ENCODE measurements at regions not wholly inside any gene's neighbourhood (a gene's known extent, or its start where the extent isn't known, plus 50 kb on each side); places are given as distances from the start of the nearest gene placed in this dataset.
"Not testable (repeated sequence)": the region's sequence is repeated elsewhere in the genome, so short reads cannot be mapped to it uniquely, and the experiment has no call there.

- H3K9me3 ChIP-seq, result no peaks in the 10 kb centered on the region
- peaks cover 0 to 19% (median 9%) of the 10 kb centered on the region in 4 donors for H3K4me1 ChIP-seq
- no peaks in the 10 kb centered on the region for H3K36me3 ChIP-seq
- H3K4me3 ChIP-seq, result no peak overlapping the region
- TF ChIP-seq EP300 (IDR thresholded peaks at IDR 0.05), result no peak
- no peak for TF ChIP-seq POLR2AphosphoS5 (IDR thresholded peaks at IDR 0.05)
- TF ChIP-seq POLR2A (IDR thresholded peaks at IDR 0.05; ENCODE audit: low read depth), result no peak
- peak; percentile 79 to 86 (median 83) for TF ChIP-seq CTCF (IDR thresholded peaks at IDR 0.05)
- 42% methylated on average over 14 of the region's 14 CpGs for WGBS
- no peaks in the 10 kb centered on the region for H3K27me3 ChIP-seq
- peak; percentile 91 for DNase-seq (ENCODE audit: extremely low spot score)
- intact Hi-C loops (cut with DNase I), result loop anchor here (5.0 to 10.0 kb wide), 5 partner anchors 68 to 820 kb away; no protein-coding TSS in a partner anchor
- no peak overlapping the region for H3K27ac ChIP-seq (replicated peaks in 1 of 4)
Measured at GRCh38 chr1:228664399-228664914, 70.8 kb upstream of the RHOU start.

- DNase-seq (ENCODE audit: extremely low spot score), result peak; percentile 60
- Histone ChIP-seq H3K27me3 (no peaks in the 10 kb centered on the region), H3K36me3 (no peaks in the 10 kb centered on the region), H3K4me1 (peaks cover 0 to 20% (median 9%) of the 10 kb centered on the region in 4 donors), H3K9me3 (no peaks in the 10 kb centered on the region), H3K4me3 (no peak overlapping the region), H3K27ac (replicated peaks in 1 of 4) (no peak overlapping the region)
- no peak for TF ChIP-seq CTCF (IDR thresholded peaks at IDR 0.05)
- TF ChIP-seq POLR2A (IDR thresholded peaks at IDR 0.05; ENCODE audit: low read depth), result no peak
- no peak for TF ChIP-seq EP300 (IDR thresholded peaks at IDR 0.05)
- TF ChIP-seq POLR2AphosphoS5 (IDR thresholded peaks at IDR 0.05), result no peak
- intact Hi-C loops (cut with DNase I), result loop anchor here (10.0 kb wide), 3 partner anchors 488 to 818 kb away; no protein-coding TSS in a partner anchor
- 89% methylated on average over 6 of the region's 6 CpGs for WGBS
Measured at GRCh38 chr1:228666686-228667623, 68.3 kb upstream of the RHOU start.

GRCh38 chr1:228668553-228669241, 66.6 kb upstream of the RHOU start:
- Histone ChIP-seq H3K9me3 (no peaks in the 10 kb centered on the region), H3K4me3 (no peak overlapping the region), H3K36me3 (no peaks in the 10 kb centered on the region), H3K27me3 (no peaks in the 10 kb centered on the region), H3K27ac (replicated peaks in 1 of 4) (peak overlapping the region in 1 of 4 donors; percentile 6), H3K4me1 (peaks cover 0 to 20% (median 9%) of the 10 kb centered on the region in 4 donors)
- TF ChIP-seq CTCF (IDR thresholded peaks at IDR 0.05) (no peak), EP300 (IDR thresholded peaks at IDR 0.05) (no peak)
- WGBS, result 73% methylated on average over 5 of the region's 5 CpGs
- intact Hi-C loops (cut with DNase I), result loop anchor here (10.0 kb wide), 3 partner anchors 486 to 816 kb away; no protein-coding TSS in a partner anchor
- no peak for DNase-seq (ENCODE audit: extremely low spot score)

- Histone ChIP-seq H3K4me3 (no peak overlapping the region), H3K27ac (replicated peaks in 1 of 4) (no peak overlapping the region), H3K36me3 (no peaks in the 10 kb centered on the region), H3K4me1 (peaks cover 0 to 18% (median 7%) of the 10 kb centered on the region in 4 donors), H3K9me3 (no peaks in the 10 kb centered on the region), H3K27me3 (no peaks in the 10 kb centered on the region)
- WGBS, result 65% methylated on average over 1 of the region's 1 CpG
- TF ChIP-seq POLR2AphosphoS5 (IDR thresholded peaks at IDR 0.05) (no peak), EP300 (IDR thresholded peaks at IDR 0.05) (no peak), POLR2A (IDR thresholded peaks at IDR 0.05; ENCODE audit: low read depth) (no peak), CTCF (IDR thresholded peaks at IDR 0.05) (no peak)
- no peak for DNase-seq (ENCODE audit: extremely low spot score)
- intact Hi-C loops (cut with DNase I), result loop anchor here (10.0 kb wide), 3 partner anchors 486 to 816 kb away; no protein-coding TSS in a partner anchor
Measured at GRCh38 chr1:228669242-228669585, 66.1 kb upstream of the RHOU start.

GRCh38 chr1:228681076-228681565, 54.2 kb upstream of the RHOU start:
- H3K4me1 ChIP-seq; intact Hi-C loops (cut with DNase I); H3K4me3 ChIP-seq; H3K36me3 ChIP-seq; DNase-seq (ENCODE audit: extremely low spot score); H3K27ac ChIP-seq (replicated peaks in 1 of 4); H3K9me3 ChIP-seq: not testable (repeated sequence)
- 64% methylated on average over 9 of the region's 9 CpGs for WGBS
- peaks cover 0 to 17% (median 0%) of the 10 kb centered on the region in 4 donors for H3K27me3 ChIP-seq
